Peyer's patch (tissue), 4 donors: ENCODE measurements at regions not wholly inside any gene's neighbourhood (a gene's known extent, or its start where the extent isn't known, plus 50 kb on each side); places are given as distances from the start of the nearest gene placed in this dataset.
"Not testable (repeated sequence)": the region's sequence is repeated elsewhere in the genome, so short reads cannot be mapped to it uniquely, and the experiment has no call there.

ENCODE experiments used
- DNase-seq, 3 donors: peaks; one replicate each; pipeline ENCODE4 v3.0.0-alpha.2; 2017 to 2019
- H3K27ac ChIP-seq, 4 donors: fragments of 200-600 bp; sonication (generic); one replicate each; pipeline ENCODE4 v1.5.1; 2016 to 2019
- H3K27me3 ChIP-seq, 2 donors: fragments of 200-600 bp; sonication (generic); one replicate each; pipeline ENCODE4 v1.5.1; 2019
- H3K36me3 ChIP-seq, 3 donors: fragments of 200-600 bp; sonication (generic); one replicate each; pipeline ENCODE4 v1.5.1; 2016 to 2019
- H3K4me1 ChIP-seq, 4 donors: fragments of 200-600 bp; sonication (generic); one replicate each; pipeline ENCODE4 v1.5.1; 2016 to 2019
- H3K4me3 ChIP-seq, 4 donors: fragments of 200-600 bp; sonication (generic); 1 replicate in 3 of 4; 2 replicates in 1 of 4; pipeline ENCODE4 v1.5.1; 2016 to 2019; ENCODE audit warnings: mild to moderate bottlenecking in 1 of 4
- H3K9me3 ChIP-seq, 4 donors: fragments of 200-600 bp; sonication (generic); one replicate each; pipeline ENCODE4 v1.5.1; 2016 to 2019; ENCODE audit warnings: mild to moderate bottlenecking in 1 of 4
- CTCF ChIP-seq, 6 experiments: fragments of 450-650 bp in 4 of 6; fragments of 200-600 bp in 2 of 6; sonication (generic) in 1 of 6; IDR thresholded peaks; one replicate each; pipeline ENCODE4 v1.5.1; 2017 to 2019; ENCODE audit warnings: antibody characterized with exemption in 6 of 6, mild to moderate bottlenecking in 3 of 6, moderate library complexity in 1 of 6
- POLR2A ChIP-seq, 2 donors: fragments of 450-650 bp; IDR thresholded peaks; one replicate each; pipeline ENCODE4 v1.5.1; 2017; ENCODE audit warnings: antibody characterized with exemption in 2 of 2, mild to moderate bottlenecking in 2 of 2, moderate library complexity in 2 of 2

DNA sequence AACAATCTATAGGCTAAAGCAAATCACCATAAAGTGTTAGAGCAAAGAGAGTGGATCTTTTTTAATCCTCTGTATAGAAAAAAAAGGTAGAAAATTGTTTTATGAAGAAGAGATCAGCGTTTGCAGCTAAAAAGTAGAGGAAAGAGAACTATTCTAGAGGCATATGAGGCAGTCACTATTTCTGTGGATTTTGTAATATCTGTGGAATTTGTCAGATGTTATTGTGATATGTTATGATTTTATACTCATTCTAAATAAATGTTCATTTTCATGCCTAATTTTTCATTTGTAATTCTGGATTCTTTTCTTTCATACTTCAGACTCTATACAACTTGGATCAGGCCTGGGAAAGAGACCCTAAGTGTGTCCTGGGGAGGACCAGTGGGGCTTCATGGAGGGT is 295.0 kb upstream of the LYZL1 start:
- Histone ChIP-seq H3K27me3 (no peaks in the 10 kb centered on the region), H3K36me3 (no peaks in the 10 kb centered on the region), H3K4me3 (no peak overlapping the region), H3K9me3 (no peaks in the 10 kb centered on the region), H3K27ac (no peak overlapping the region), H3K4me1 (no peaks in the 10 kb centered on the region)
- no peak for TF ChIP-seq POLR2A (IDR thresholded peaks at IDR 0.05)
- TF ChIP-seq CTCF (IDR thresholded peaks at IDR 0.05), result no peak
- DNase-seq, result no peak

DNA sequence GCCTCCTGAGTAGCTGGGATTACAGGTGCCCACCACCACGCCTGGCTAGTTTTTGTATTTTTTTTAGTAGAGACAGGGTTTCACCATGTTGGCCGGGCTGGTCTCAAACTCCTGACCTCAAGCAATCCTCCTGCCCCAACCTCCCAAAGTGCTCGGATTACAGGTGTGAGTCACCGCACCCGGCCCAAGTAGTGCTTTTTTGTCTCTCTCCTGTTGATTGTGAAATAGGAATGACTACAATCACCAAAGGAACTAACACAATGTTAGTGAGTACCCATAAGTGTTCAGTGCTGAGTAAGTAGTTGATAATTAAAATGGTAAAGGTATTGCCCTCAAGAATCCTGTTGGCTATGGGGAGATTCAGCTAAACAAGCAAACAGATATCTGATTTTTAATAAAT is 294.1 kb upstream of the LYZL1 start:
- H3K9me3 ChIP-seq, DNase-seq, H3K4me3 ChIP-seq, H3K27me3 ChIP-seq, H3K4me1 ChIP-seq, H3K36me3 ChIP-seq, H3K27ac ChIP-seq: not testable (repeated sequence)

DNA sequence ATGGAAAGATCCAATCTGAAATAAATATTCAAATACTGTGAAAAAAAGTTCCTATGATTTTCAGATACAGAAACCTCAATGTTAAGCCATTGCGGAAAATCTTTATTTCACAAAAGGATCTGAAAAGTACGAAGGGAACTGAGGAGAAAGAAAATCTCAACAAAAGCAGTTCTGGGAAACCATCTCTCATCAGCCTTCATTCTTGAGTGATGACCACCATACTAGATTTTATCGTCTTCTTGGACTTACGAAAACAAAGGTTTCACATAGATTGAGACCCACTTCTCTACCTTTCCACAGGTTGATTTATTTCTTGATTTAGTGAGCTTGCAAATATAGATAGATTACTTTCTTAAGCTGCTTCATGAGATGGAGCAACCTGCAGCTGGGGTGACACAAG is 293.4 kb upstream of the LYZL1 start:
- H3K4me3 ChIP-seq, result no peak overlapping the region
- H3K27me3 ChIP-seq, result no peaks in the 10 kb centered on the region
- H3K36me3 ChIP-seq, result no peaks in the 10 kb centered on the region
- H3K9me3 ChIP-seq, result no peaks in the 10 kb centered on the region
- no peaks in the 10 kb centered on the region for H3K4me1 ChIP-seq
- DNase-seq, result no peak
- no peak overlapping the region for H3K27ac ChIP-seq
- TF ChIP-seq CTCF (IDR thresholded peaks at IDR 0.05), result no peak

- TF ChIP-seq POLR2A (IDR thresholded peaks at IDR 0.05), result no peak
- TF ChIP-seq CTCF (IDR thresholded peaks at IDR 0.05), result no peak
Observed at GRCh38 chr10:28996345-28996744, 292.5 kb upstream of the LYZL1 start.

DNA sequence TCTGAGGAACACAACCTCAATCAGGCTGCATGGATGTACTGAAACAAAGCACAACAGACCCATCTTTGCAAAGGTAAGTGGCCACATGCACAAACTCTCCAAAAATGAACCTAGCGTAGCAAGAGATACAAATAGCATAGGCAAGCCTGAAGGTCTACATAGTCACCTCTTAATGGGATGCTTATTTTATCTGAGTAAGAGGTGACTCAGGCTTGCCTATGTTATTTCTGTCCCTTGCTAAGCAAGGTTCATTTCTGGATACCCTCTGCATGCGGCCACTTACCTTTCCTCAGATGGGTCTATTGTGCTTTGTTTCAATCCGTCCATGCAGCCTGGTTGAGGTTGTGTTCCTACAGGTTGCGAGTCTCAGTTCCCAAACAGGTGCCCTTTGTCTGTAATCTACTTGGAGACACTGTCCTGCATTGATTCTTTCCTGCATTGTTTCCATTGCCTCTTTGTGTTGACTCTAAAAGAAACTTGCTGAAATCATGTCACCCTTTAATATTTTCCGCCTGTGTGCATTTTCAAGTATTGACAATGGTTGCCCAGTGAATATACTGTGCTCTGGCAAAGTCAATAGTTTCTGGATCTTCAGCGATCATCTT is 291.8 kb upstream of the LYZL1 start:
- H3K27me3 ChIP-seq, result no peaks in the 10 kb centered on the region

More at GRCh38 chr10:28996345-28996744, 292.5 kb upstream of the LYZL1 start:
- no peak for DNase-seq
- Histone ChIP-seq H3K27me3 (no peaks in the 10 kb centered on the region), H3K9me3 (no peaks in the 10 kb centered on the region), H3K4me1 (no peaks in the 10 kb centered on the region), H3K27ac (no peak overlapping the region), H3K36me3 (no peaks in the 10 kb centered on the region), H3K4me3 (no peak overlapping the region)

DNA sequence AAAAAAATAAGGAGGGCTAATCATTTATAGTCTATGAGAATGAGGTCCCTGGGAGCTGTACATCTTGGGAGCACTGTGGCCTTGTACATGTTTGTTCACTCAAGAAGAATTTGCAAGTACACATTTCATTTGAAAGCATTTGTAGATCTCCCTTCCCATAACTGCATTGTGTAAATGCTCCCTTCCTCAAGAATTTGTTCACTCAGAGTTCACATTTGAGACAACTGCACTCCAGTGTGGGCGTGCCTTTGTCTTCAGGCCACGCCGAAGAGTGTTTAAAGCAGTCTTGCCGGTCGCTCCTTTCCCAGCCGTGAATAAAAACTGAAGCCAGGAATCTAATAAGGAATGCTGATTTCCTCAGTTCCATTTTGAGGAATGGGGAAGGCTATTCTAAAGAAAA is 291.1 kb upstream of the LYZL1 start:
- Histone ChIP-seq H3K27ac (no peak overlapping the region), H3K4me3 (no peak overlapping the region), H3K4me1 (no peaks in the 10 kb centered on the region), H3K27me3 (no peaks in the 10 kb centered on the region), H3K9me3 (no peaks in the 10 kb centered on the region), H3K36me3 (no peaks in the 10 kb centered on the region)
- DNase-seq, result no peak
- no peak for TF ChIP-seq POLR2A (IDR thresholded peaks at IDR 0.05)
- no peak for TF ChIP-seq CTCF (IDR thresholded peaks at IDR 0.05)

More for the DNA sequence above, 291.8 kb upstream of the LYZL1 start:
- Histone ChIP-seq H3K9me3 (no peaks in the 10 kb centered on the region), H3K4me1 (no peaks in the 10 kb centered on the region), H3K4me3 (no peak overlapping the region), H3K36me3 (no peaks in the 10 kb centered on the region), H3K27ac (no peak overlapping the region)
- no peak for TF ChIP-seq CTCF (IDR thresholded peaks at IDR 0.05)
- no peak for TF ChIP-seq POLR2A (IDR thresholded peaks at IDR 0.05)
- DNase-seq, result no peak
